Esophagus squamous epithelium (tissue), 5 donors: ENCODE measurements at regions not wholly inside any gene's neighbourhood (a gene's known extent, or its start where the extent isn't known, plus 50 kb on each side); places are given as distances from the start of the nearest gene placed in this dataset.

Experiments used
- DNase-seq: peaks from one replicate; lab custom pipeline; 2025; lab: John Stamatoyannopoulos, UW
- H3K27ac ChIP-seq, 4 donors: fragments of 200-600 bp; sonication (generic); one replicate each; pipeline ENCODE4 v1.5.1; 2016 to 2019; ENCODE audit warnings: mild to moderate bottlenecking in 1 of 4
- H3K27me3 ChIP-seq, 4 donors: fragments of 200-600 bp; sonication (generic); 1 replicate in 3 of 4; 2 replicates in 1 of 4; pipeline versions ENCODE4 v1.5.1 to v1.6.0; 2017 to 2021; ENCODE audit warnings: antibody characterized with exemption in 1 of 4
- H3K36me3 ChIP-seq, 3 donors: fragments of 200-600 bp; sonication (generic); one replicate each; pipeline ENCODE4 v1.5.1; 2016 to 2019
- H3K4me1 ChIP-seq, 3 donors: fragments of 200-600 bp; sonication (generic); one replicate each; pipeline ENCODE4 v1.5.1; 2017 to 2019
- H3K4me3 ChIP-seq, 4 donors: fragments of 200-600 bp; sonication (generic); 1 replicate in 3 of 4; 2 replicates in 1 of 4; pipeline ENCODE4 v1.5.1; 2016 to 2019; ENCODE audit warnings: mild to moderate bottlenecking in 2 of 4, moderate library complexity in 1 of 4
- H3K9me3 ChIP-seq, 3 donors: fragments of 200-600 bp; sonication (generic); one replicate each; pipeline ENCODE4 v1.5.1; 2016 to 2019
- POLR2A ChIP-seq, 4 donors: fragments of 450-650 bp; IDR thresholded peaks; one replicate each; pipeline ENCODE4 v1.6.1; 2017; ENCODE audit warnings: antibody characterized with exemption in 4 of 4, mild to moderate bottlenecking in 4 of 4, moderate library complexity in 3 of 4
- WGBS, 2 donors: methylation state at CpG; one replicate each; pipeline ENCODE4 v1.1.5; 2018; 5-methylcytosine and 5-hydroxymethylcytosine counted together
- intact Hi-C: fragments of 100-400 bp; cut with DNase I; formaldehyde crosslinking; loops from one replicate; pipeline ENCODE4 v1.15.0; 2022
- TF ChIP-seq, protein P1 (sequence below), 6 experiments: fragments of 450-650 bp in 4 of 6; fragments of 200-600 bp in 2 of 6; sonication (generic) in 2 of 6; IDR thresholded peaks; one replicate each; pipeline ENCODE4 v1.5.1; 2016 to 2019; ENCODE audit warnings: antibody characterized with exemption in 6 of 6, mild to moderate bottlenecking in 4 of 6, moderate library complexity in 4 of 6
- donor health status: DM: yes; HTN: yes; CAD: no.

GRCh38 chr6:25066593-25066992 lies 130.8 kb upstream of the RIPOR2 start:
- no peak overlapping the region for H3K27ac ChIP-seq
- TF ChIP-seq, protein P1, sequence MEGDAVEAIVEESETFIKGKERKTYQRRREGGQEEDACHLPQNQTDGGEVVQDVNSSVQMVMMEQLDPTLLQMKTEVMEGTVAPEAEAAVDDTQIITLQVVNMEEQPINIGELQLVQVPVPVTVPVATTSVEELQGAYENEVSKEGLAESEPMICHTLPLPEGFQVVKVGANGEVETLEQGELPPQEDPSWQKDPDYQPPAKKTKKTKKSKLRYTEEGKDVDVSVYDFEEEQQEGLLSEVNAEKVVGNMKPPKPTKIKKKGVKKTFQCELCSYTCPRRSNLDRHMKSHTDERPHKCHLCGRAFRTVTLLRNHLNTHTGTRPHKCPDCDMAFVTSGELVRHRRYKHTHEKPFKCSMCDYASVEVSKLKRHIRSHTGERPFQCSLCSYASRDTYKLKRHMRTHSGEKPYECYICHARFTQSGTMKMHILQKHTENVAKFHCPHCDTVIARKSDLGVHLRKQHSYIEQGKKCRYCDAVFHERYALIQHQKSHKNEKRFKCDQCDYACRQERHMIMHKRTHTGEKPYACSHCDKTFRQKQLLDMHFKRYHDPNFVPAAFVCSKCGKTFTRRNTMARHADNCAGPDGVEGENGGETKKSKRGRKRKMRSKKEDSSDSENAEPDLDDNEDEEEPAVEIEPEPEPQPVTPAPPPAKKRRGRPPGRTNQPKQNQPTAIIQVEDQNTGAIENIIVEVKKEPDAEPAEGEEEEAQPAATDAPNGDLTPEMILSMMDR (IDR thresholded peaks at IDR 0.05): no peak
- H3K4me1 ChIP-seq: peaks cover 0 to 6% (median 0%) of the 10 kb centered on the region in 3 donors
- H3K27me3 ChIP-seq: no peaks in the 10 kb centered on the region
- no peaks in the 10 kb centered on the region for H3K9me3 ChIP-seq
- WGBS, 2 donors: 90 to 93% methylated on average over 1 of the region's 1 CpG
- no peaks in the 10 kb centered on the region for H3K36me3 ChIP-seq
- no peak overlapping the region for H3K4me3 ChIP-seq
- DNase-seq: no peak
- intact Hi-C loops: loop anchor here (5.0 kb wide), 1 partner anchor 209 kb away; no protein-coding TSS in a partner anchor

DNA sequence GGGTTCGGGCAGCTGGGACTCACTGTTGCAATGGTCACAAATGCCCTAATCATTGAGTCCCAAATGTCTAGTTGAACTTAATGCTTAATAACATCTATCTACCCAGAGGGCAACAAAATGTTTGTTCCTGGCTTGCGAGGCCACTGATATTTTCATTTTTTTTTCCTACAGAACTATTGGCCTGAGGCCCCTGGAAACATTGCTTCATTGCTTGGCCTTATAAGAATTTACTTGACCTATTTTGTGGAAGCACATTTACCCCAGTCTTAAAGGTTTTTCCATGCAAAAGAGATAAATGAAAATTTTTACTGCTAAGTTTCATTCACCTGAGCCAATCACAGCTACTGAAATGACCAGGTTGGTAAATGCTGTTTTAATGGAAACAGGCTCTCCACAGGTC lies 133.1 kb upstream of the RIPOR2 start:
- intact Hi-C loops: loop anchor here (5.0 kb wide), 1 partner anchor 212 kb away; no protein-coding TSS in a partner anchor
- no peak for DNase-seq
- Histone ChIP-seq H3K36me3 (no peaks in the 10 kb centered on the region), H3K4me3 (no peak overlapping the region), H3K27me3 (no peaks in the 10 kb centered on the region), H3K27ac (no peak overlapping the region), H3K9me3 (no peaks in the 10 kb centered on the region), H3K4me1 (peaks cover 0 to 6% (median 0%) of the 10 kb centered on the region in 3 donors)
- TF ChIP-seq POLR2A (IDR thresholded peaks at IDR 0.05): no peak
- TF ChIP-seq, protein P1 (IDR thresholded peaks at IDR 0.05): no peak
- WGBS, 2 donors: 72 to 85% methylated on average over 2 of the region's 2 CpGs

DNA sequence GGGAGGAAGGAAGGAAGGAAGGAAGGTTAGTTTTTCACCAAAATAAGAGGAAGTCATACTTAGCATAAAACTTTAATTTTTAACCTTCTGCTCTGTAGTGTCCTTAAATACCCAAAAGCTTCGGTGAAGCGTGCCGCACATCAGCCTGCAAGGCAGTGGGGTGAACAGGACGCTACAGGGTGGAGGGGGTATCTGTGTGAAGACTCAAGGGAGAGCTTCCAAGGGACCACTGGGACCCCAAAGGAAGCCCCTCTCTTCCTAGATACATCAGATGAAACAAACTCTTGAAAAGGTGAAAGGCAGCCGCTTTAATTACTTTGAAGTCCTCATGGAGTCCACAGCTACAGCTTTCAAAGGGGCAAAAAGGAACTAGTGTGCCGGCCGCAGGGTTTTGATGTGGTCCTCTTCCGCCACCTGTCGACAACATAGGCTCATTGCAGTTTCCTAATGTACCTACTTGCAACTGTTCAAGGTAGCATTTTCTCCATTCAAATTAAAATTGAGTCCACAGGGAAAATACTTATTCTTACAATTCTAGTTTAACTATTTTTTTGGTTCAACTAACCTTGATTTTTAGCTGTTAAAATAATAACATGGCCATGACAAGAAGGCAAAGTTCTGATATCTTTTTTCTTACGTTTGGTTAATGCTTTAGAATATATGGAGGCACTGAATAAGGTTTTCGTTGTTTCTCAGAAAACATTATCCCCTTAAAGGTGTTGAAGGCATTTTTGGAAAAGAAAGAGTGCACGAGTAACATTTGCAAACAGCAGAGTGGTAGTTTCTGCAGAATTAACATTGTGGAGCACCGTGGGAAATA lies 135.0 kb upstream of the RIPOR2 start:
- WGBS, 2 donors: 37 to 41% methylated on average over 13 of the region's 13 CpGs
- peak; percentile 12 for DNase-seq
- Histone ChIP-seq H3K27ac (no peak overlapping the region), H3K27me3 (no peaks in the 10 kb centered on the region), H3K9me3 (no peaks in the 10 kb centered on the region), H3K4me1 (peaks cover 0 to 6% (median 0%) of the 10 kb centered on the region in 3 donors), H3K4me3 (no peak overlapping the region), H3K36me3 (no peaks in the 10 kb centered on the region)
- intact Hi-C loops: no loop called here
- TF ChIP-seq, protein P1 (IDR thresholded peaks at IDR 0.05): peak; percentile 88 to 94 (median 91)
- TF ChIP-seq POLR2A (IDR thresholded peaks at IDR 0.05): no peak

GRCh38 chr6:25078141-25078540 lies 142.4 kb upstream of the RIPOR2 start:
- no peaks in the 10 kb centered on the region for H3K27me3 ChIP-seq
- intact Hi-C loops: no loop called here
- peaks cover 0 to 7% (median 0%) of the 10 kb centered on the region in 3 donors for H3K36me3 ChIP-seq
- TF ChIP-seq POLR2A (IDR thresholded peaks at IDR 0.05): no peak
- TF ChIP-seq, protein P1 (IDR thresholded peaks at IDR 0.05): no peak
- H3K4me1 ChIP-seq: peaks cover 0 to 4% (median 0%) of the 10 kb centered on the region in 3 donors
- 30 to 61% methylated on average over 1 of the region's 1 CpG for WGBS, 2 donors
- no peak for DNase-seq
- H3K27ac ChIP-seq: no peak overlapping the region
- H3K9me3 ChIP-seq: no peaks in the 10 kb centered on the region
- H3K4me3 ChIP-seq: no peak overlapping the region

DNA sequence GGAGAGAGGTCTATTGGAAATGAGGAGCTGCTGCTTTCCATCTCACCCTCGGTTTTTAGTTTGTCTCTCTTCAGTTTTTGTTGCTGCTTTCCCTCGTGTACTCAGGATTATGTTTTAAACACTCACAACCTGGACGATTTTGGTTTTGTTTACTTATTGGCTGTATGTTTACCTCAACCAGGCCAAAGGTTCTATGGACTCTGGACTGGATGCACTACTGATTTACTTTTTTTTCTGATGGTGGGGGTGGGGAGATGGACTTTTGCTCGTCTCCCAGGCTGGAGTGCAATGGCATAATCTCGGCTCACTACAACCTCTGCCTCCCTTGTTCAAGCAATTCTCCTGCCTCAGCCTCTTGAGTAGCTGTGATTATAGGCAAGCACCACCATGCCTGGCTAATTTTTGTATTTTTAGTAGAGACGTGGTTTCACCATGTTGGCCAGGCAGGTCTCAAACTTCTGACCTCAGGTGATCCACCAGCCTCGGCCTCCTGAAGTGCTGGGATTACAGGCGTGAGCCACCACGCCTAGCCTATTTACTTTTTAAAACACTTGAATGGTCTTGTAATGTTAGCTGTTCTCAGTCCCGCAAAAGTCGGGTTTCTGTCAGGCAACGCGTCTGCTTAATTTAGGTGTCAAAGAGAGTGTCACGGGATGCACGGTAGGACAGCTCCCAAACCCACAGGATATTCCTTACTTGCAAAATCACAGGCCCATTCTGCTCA lies 148.2 kb upstream of the RIPOR2 start:
- TF ChIP-seq POLR2A (IDR thresholded peaks at IDR 0.05): no peak
- TF ChIP-seq, protein P1 (IDR thresholded peaks at IDR 0.05): no peak
- Histone ChIP-seq H3K27me3 (no peaks in the 10 kb centered on the region), H3K9me3 (no peaks in the 10 kb centered on the region), H3K27ac (no peak overlapping the region), H3K4me1 (peaks cover 0 to 8% (median 0%) of the 10 kb centered on the region in 3 donors), H3K4me3 (no peak overlapping the region), H3K36me3 (peaks cover 0 to 22% (median 0%) of the 10 kb centered on the region in 3 donors)
- intact Hi-C loops: no loop called here
- WGBS, 2 donors: 84 to 85% methylated on average over 15 of the region's 15 CpGs
- no peak for DNase-seq
